ENCODE measurements at regions not wholly inside any gene's neighbourhood (a gene's known extent, or its start where the extent isn't known, plus 50 kb on each side); places are given as distances from the start of the nearest gene placed in this dataset.

DNA sequence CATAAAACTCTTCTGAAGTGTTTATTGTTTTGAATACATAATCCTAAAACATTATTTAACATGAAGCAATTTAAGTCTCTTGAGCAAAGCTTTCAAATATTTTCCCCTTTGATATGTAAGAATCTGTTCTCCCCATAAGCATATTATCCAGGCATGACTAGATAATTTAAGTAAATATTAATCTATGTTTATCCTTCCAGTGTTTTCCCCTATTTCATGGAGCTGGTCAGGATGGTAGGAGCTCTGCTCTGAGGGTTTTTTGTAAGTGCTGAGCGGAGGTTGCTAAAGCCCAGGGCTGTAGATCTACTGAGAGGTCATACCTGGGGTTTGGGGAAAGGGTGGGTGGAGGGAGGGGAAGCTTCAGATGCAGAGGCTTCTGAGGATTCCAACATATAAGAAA, 258.9 kb upstream of the SFRP2 start:
- DNase-seq = no peak
- Histone ChIP-seq H3K4me1 (ENCODE audit: insufficient read depth) (no peaks in the 10 kb centered on the region), H3K4me3 (no peak overlapping the region), H3K27ac (no peak overlapping the region), H3K36me3 (no peaks in the 10 kb centered on the region), H3K27me3 (no peaks in the 10 kb centered on the region), H3K9me3 (no peaks in the 10 kb centered on the region)
- no peak for TF ChIP-seq EP300 (IDR thresholded peaks at IDR 0.05)
- TF ChIP-seq POLR2A (IDR thresholded peaks at IDR 0.05) = no peak
- TF ChIP-seq, protein P1, sequence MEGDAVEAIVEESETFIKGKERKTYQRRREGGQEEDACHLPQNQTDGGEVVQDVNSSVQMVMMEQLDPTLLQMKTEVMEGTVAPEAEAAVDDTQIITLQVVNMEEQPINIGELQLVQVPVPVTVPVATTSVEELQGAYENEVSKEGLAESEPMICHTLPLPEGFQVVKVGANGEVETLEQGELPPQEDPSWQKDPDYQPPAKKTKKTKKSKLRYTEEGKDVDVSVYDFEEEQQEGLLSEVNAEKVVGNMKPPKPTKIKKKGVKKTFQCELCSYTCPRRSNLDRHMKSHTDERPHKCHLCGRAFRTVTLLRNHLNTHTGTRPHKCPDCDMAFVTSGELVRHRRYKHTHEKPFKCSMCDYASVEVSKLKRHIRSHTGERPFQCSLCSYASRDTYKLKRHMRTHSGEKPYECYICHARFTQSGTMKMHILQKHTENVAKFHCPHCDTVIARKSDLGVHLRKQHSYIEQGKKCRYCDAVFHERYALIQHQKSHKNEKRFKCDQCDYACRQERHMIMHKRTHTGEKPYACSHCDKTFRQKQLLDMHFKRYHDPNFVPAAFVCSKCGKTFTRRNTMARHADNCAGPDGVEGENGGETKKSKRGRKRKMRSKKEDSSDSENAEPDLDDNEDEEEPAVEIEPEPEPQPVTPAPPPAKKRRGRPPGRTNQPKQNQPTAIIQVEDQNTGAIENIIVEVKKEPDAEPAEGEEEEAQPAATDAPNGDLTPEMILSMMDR (IDR thresholded peaks at IDR 0.05) = no peak
- intact Hi-C loops (cut with DNase I) = no loop called here
- WGBS, 3 donors = 78 to 81% (median 79%) methylated on average over 1 of the region's 1 CpG

DNA sequence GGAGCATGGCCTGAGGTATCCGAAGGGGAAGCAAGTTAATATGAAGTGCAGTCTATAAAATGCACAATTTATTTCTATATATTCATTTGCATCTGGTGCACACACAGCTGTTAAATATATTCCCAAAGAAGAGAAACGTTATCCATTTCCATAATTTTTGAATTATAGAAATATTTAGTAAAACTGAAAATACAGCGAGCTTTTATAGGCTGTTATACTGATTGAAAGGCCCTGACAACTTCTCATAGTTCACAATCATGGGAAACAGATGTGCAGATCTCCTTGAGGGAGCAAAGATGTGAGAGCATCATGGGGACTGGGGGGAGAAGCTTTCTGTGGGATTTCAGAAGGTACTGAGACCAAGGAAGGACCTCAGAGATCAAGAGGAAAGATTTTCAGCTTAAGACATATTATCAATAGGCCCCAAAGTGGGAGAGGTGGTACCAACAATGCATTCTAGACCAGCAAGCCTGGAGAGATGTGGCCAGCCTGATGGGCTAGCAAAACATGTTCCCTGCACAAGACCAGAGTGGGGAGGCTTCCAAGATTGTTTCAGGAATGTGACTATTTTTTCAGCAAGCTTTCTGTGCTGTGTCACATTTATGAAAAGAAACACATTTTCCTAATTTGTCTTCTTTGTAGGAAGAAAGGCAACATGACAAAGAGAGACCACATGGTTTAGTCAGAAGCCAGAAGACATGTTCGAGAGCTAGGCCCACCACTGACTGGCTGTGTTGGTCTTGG, 256.0 kb upstream of the SFRP2 start:
- intact Hi-C loops (cut with DNase I) = no loop called here
- Histone ChIP-seq H3K4me3 (no peak overlapping the region), H3K36me3 (no peaks in the 10 kb centered on the region), H3K4me1 (ENCODE audit: insufficient read depth) (no peaks in the 10 kb centered on the region), H3K27me3 (no peaks in the 10 kb centered on the region), H3K9me3 (no peaks in the 10 kb centered on the region), H3K27ac (no peak overlapping the region)
- no peak for TF ChIP-seq POLR2A (IDR thresholded peaks at IDR 0.05)
- no peak for TF ChIP-seq EP300 (IDR thresholded peaks at IDR 0.05)
- TF ChIP-seq, protein P1 (IDR thresholded peaks at IDR 0.05) = no peak
- no peak for DNase-seq
- 73 to 76% (median 75%) methylated on average over 4 of the region's 4 CpGs for WGBS, 3 donors

DNA sequence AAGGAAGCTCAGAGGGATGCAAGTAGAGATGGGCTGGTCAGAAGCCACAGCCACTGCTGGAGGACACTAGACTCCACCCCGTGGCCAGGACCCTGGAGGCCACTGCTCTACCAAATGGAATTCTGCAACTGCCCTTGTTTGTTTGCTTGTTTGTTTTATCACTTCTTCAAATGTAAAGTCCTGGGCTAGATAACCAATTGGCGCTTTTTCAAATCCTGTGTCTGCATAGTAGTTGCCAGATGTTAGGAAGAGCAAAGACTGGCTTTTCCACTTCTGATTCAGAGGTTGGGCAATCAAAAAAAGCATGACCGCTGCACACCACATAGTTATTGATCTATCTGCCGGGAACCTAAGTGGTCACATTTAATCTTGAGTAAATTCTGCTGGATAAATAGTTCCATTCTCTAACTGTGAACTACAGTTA, 255.2 kb upstream of the SFRP2 start:
- Histone ChIP-seq H3K4me1 (ENCODE audit: insufficient read depth) (no peaks in the 10 kb centered on the region), H3K27ac (no peak overlapping the region), H3K9me3 (no peaks in the 10 kb centered on the region), H3K36me3 (no peaks in the 10 kb centered on the region), H3K4me3 (no peak overlapping the region), H3K27me3 (no peaks in the 10 kb centered on the region)
- intact Hi-C loops (cut with DNase I) = no loop called here
- no peak for DNase-seq
- 70 to 88% (median 76%) methylated on average over 4 of the region's 4 CpGs for WGBS, 3 donors
- TF ChIP-seq EP300 (IDR thresholded peaks at IDR 0.05) = no peak
- TF ChIP-seq, protein P1 (IDR thresholded peaks at IDR 0.05) = no peak
- TF ChIP-seq POLR2A (IDR thresholded peaks at IDR 0.05) = no peak

DNA sequence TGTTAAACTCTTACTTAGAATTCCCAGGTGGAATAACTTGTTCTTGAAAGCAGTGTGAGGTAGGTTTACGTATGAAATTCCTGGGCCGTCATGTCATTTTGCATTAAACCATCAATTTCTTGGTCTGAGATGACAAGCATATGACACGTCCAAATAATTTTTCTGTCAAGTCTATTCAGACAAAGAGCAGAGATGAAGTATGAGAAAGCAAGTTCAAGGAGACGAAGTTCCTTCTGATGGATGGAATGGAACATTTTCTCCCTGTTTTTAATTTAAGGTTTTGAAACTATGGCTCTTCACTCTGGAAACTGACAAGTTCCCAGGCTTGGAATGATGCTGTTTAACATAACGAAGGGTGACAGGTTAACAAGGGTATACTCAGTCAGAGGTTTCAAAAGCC, 252.8 kb upstream of the SFRP2 start:
- DNase-seq = no peak
- 84 to 88% (median 87%) methylated on average over 5 of the region's 5 CpGs for WGBS, 3 donors
- Histone ChIP-seq H3K27me3 (no peaks in the 10 kb centered on the region), H3K27ac (no peak overlapping the region), H3K4me1 (ENCODE audit: insufficient read depth) (no peaks in the 10 kb centered on the region), H3K36me3 (no peaks in the 10 kb centered on the region), H3K9me3 (no peaks in the 10 kb centered on the region), H3K4me3 (no peak overlapping the region)
- intact Hi-C loops (cut with DNase I) = no loop called here
- TF ChIP-seq, protein P1 (IDR thresholded peaks at IDR 0.05) = no peak
- TF ChIP-seq POLR2A (IDR thresholded peaks at IDR 0.05) (no peak), EP300 (IDR thresholded peaks at IDR 0.05) (no peak)

Measured in ovary (tissue), 7 donors.